ENCODE measurements at regions not wholly inside any gene's neighbourhood (a gene's known extent, or its start where the extent isn't known, plus 50 kb on each side); places are given as distances from the start of the nearest gene placed in this dataset.

DNA sequence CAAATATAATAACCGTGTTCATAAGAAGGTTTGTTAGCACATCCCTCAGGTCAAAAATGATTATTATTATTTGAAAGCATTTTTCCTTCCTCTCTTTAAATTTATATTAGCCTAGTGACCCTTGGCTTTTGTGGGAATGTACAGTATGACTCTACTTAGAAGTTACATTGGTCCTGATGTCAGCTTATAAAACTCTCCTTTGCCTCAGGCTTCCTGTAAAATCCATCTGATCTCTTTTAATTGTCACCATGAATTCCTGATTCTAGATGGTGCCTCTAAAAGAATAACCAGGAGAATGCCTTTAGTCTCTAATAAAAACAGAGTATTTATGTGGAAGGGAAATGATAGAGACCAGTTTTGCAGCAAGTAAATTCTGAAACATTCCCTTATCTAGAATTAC, 1134.4 kb downstream of the XPNPEP1 start:
- no peaks in the 10 kb centered on the region for H3K36me3 ChIP-seq
- H3K4me1 ChIP-seq, result no peaks in the 10 kb centered on the region
- intact Hi-C loops (cut with DNase I; ENCODE audit: low total_unique reads), result no loop called here
- TF ChIP-seq POLR2A (IDR thresholded peaks at IDR 0.05), result no peak
- TF ChIP-seq, protein P1, sequence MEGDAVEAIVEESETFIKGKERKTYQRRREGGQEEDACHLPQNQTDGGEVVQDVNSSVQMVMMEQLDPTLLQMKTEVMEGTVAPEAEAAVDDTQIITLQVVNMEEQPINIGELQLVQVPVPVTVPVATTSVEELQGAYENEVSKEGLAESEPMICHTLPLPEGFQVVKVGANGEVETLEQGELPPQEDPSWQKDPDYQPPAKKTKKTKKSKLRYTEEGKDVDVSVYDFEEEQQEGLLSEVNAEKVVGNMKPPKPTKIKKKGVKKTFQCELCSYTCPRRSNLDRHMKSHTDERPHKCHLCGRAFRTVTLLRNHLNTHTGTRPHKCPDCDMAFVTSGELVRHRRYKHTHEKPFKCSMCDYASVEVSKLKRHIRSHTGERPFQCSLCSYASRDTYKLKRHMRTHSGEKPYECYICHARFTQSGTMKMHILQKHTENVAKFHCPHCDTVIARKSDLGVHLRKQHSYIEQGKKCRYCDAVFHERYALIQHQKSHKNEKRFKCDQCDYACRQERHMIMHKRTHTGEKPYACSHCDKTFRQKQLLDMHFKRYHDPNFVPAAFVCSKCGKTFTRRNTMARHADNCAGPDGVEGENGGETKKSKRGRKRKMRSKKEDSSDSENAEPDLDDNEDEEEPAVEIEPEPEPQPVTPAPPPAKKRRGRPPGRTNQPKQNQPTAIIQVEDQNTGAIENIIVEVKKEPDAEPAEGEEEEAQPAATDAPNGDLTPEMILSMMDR (IDR thresholded peaks at IDR 0.05), result no peak
- H3K27ac ChIP-seq, result no peak overlapping the region
- no peak for DNase-seq
- H3K9me3 ChIP-seq, result peaks cover 0 to 5% of the 10 kb centered on the region in 2 donors
- no peak overlapping the region for H3K4me3 ChIP-seq
- no peaks in the 10 kb centered on the region for H3K27me3 ChIP-seq

DNA sequence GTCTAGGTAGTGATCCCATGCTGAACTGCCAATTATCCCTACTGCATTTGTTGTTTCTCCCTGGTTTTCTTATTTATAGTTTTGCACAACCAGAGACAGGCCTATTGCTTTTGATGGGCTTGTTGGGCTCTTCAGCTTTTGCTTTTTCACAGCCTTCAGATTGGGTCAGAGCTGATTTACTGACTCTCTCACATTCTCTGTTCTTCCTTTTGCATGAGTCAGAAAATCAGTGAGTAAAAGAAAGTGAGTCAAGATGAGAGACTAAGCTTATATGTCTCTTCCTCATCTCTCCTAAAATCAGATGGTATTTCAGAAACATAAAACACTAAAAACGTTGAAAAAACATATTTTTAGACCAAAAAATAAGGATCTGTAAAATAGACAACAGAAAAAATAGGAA, 1135.4 kb downstream of the XPNPEP1 start:
- Histone ChIP-seq H3K9me3 (peaks cover 0 to 5% of the 10 kb centered on the region in 2 donors), H3K4me3 (no peak overlapping the region), H3K4me1 (no peaks in the 10 kb centered on the region), H3K27ac (no peak overlapping the region), H3K27me3 (no peaks in the 10 kb centered on the region), H3K36me3 (no peaks in the 10 kb centered on the region)
- no peak for DNase-seq
- intact Hi-C loops (cut with DNase I; ENCODE audit: low total_unique reads), result no loop called here
- TF ChIP-seq POLR2A (IDR thresholded peaks at IDR 0.05), result no peak
- TF ChIP-seq, protein P1 (IDR thresholded peaks at IDR 0.05), result no peak

DNA sequence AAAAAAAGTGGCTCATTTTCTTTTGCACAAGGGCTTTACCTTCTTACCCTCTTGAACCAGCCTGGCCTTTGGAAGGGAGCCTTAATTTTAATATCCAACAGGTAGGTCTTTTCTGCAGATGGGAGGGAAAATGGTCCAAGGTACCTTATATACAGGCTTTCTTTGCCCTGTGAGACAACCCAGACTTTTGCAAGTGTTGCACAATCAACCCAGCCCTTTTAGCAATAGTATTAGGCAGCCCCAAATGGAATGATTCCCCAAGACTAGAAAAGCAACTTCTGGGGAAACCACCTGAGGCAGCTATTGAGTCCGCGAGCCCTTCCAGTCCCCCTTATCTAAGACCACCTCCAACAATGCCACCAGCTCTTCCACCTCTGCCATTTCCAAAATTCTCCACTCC, 1138.3 kb downstream of the XPNPEP1 start:
- TF ChIP-seq, protein P1 (IDR thresholded peaks at IDR 0.05), result no peak
- no peak for TF ChIP-seq POLR2A (IDR thresholded peaks at IDR 0.05)
- no peak for DNase-seq
- intact Hi-C loops (cut with DNase I; ENCODE audit: low total_unique reads), result no loop called here

DNA sequence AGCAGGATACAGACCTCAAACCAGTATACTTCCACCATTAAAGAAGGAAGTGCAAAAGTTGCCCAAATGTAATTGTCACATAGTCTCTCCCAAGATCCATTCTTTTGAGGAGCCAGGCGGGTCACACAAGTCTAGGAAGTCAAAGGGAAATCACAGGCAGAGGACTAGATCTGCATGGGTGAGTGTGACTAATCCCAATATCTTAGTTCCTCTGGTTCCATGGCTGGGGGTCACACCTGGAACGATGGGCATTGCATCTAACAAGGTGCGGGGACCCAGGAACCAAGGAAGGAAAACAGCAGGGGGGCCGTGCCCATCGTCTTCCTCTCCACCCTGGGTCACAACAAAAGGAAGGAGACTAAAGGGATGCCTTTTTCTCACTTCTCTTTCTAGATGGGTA, 1138.8 kb downstream of the XPNPEP1 start:
- Histone ChIP-seq H3K4me3 (no peak overlapping the region), H3K27me3 (no peaks in the 10 kb centered on the region)

More for the DNA sequence above, 1138.3 kb downstream of the XPNPEP1 start:
- H3K27me3 ChIP-seq, result no peaks in the 10 kb centered on the region
- no peaks in the 10 kb centered on the region for H3K4me1 ChIP-seq
- H3K36me3 ChIP-seq, result no peaks in the 10 kb centered on the region
- no peak overlapping the region for H3K27ac ChIP-seq
- peaks cover 0 to 5% of the 10 kb centered on the region in 2 donors for H3K9me3 ChIP-seq
- H3K4me3 ChIP-seq, result no peak overlapping the region

DNA sequence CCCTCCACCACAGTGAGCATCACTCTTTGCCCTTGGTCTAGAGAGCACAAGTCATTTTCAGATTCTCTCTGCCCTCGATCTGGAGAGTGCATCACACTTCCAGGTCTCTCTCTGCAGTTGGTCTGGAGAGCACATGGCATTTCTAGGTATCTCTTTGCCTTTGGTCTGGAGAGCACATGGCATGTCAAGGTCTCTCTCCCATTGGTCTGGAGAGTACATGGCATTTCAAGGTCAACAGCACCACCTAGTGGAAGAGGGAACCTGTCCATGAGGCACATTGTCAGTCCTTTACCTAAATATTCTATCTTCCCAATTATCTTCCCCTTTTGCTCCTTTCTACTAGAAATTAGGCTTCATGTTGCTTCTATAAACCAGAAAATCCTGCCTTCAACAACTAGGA, 1139.4 kb downstream of the XPNPEP1 start:
- no peak for DNase-seq
- TF ChIP-seq, protein P1 (IDR thresholded peaks at IDR 0.05), result no peak
- TF ChIP-seq POLR2A (IDR thresholded peaks at IDR 0.05), result no peak
- Histone ChIP-seq H3K4me1 (no peaks in the 10 kb centered on the region), H3K9me3 (peaks cover 0 to 5% of the 10 kb centered on the region in 2 donors), H3K4me3 (no peak overlapping the region), H3K27ac (no peak overlapping the region), H3K27me3 (no peaks in the 10 kb centered on the region), H3K36me3 (no peaks in the 10 kb centered on the region)
- intact Hi-C loops (cut with DNase I; ENCODE audit: low total_unique reads), result no loop called here

More for the DNA sequence above, 1138.8 kb downstream of the XPNPEP1 start:
- no peak for TF ChIP-seq POLR2A (IDR thresholded peaks at IDR 0.05)
- TF ChIP-seq, protein P1 (IDR thresholded peaks at IDR 0.05), result no peak
- H3K4me1 ChIP-seq, result no peaks in the 10 kb centered on the region
- DNase-seq, result no peak
- no peaks in the 10 kb centered on the region for H3K36me3 ChIP-seq
- H3K9me3 ChIP-seq, result peaks cover 0 to 5% of the 10 kb centered on the region in 2 donors
- intact Hi-C loops (cut with DNase I; ENCODE audit: low total_unique reads), result no loop called here
- no peak overlapping the region for H3K27ac ChIP-seq

Measured in uterus (tissue), 3 donors.